GM12873 (cell line): ENCODE measurements at regions not wholly inside any gene's neighbourhood (a gene's known extent, or its start where the extent isn't known, plus 50 kb on each side); places are given as distances from the start of the nearest gene placed in this dataset.

Experiments
- TF ChIP-seq, protein P1 (sequence below): IDR thresholded peaks from 2 replicates; pipeline ENCODE4 v1.5.1; 2012; ENCODE audit warnings: low read depth, mild to moderate bottlenecking, moderate library complexity, low read length, control low read depth; ENCODE audit not compliant: insufficient read depth; ENCODE audit errors: missing control alignments

DNA sequence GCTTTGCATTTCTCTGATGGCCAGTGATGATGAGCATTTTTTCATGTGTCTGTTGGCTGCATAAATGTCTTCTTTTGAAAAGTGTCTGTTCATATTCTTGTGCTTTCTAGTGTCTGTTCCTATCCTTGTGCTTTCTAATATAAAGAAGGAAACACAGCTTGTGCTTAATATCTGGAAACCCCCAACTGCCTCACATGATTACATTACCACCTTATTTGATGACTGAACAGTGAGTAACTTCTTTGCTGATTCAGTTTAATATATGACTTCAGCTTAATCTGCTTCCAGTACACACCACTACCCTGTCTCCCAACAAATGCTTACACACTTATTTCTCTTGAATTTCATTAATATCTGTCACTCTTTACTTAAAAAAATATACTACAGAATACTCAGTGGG lies 835.1 kb downstream of the EDEM1 start:
- TF ChIP-seq, protein P1, sequence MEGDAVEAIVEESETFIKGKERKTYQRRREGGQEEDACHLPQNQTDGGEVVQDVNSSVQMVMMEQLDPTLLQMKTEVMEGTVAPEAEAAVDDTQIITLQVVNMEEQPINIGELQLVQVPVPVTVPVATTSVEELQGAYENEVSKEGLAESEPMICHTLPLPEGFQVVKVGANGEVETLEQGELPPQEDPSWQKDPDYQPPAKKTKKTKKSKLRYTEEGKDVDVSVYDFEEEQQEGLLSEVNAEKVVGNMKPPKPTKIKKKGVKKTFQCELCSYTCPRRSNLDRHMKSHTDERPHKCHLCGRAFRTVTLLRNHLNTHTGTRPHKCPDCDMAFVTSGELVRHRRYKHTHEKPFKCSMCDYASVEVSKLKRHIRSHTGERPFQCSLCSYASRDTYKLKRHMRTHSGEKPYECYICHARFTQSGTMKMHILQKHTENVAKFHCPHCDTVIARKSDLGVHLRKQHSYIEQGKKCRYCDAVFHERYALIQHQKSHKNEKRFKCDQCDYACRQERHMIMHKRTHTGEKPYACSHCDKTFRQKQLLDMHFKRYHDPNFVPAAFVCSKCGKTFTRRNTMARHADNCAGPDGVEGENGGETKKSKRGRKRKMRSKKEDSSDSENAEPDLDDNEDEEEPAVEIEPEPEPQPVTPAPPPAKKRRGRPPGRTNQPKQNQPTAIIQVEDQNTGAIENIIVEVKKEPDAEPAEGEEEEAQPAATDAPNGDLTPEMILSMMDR, result no peak

DNA sequence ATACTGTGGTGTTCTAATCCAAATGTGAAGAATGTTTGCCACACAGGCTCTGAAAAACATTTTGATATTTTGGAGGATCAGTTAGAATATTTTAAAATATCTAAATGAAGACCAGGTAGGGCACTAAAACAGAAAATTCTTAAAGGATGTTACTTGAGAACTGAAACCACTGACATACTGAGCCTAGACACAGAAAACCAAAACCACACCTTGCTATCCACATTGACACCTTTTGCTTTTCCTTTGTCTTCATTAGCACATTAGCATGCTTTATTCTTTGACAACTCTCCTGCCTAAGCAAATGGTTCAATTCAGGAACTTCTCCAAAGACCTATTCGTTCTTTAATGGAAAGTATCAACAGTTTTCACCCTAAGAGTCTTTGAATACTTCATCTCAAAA lies 835.9 kb upstream of the GRM7 start:
- TF ChIP-seq, protein P1, result no peak

- TF ChIP-seq, protein P1, result no peak
These were observed 825.3 kb upstream of the GRM7 start for GRCh38 chr3:6035626-6036025.

DNA sequence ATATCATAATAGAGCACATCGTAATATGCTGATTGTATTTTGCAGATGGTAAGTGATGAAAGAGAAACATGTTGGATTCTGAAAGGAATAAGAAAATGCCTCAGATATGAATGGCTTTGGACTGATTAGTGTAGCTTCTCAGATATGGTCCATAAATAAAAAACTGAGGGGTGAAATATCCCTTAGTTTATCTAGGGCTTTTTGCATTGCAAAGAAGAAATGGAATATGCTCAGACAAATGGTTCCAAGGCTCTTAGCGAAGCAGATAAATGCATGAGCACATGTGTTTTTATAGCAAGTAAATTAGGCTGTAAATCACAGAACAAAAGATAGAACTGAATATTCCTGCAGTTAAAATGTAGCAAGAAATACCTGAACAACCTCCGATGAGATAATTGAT lies 820.9 kb upstream of the GRM7 start:
- TF ChIP-seq, protein P1, result no peak

- TF ChIP-seq, protein P1, result no peak
These were observed 819.0 kb upstream of the GRM7 start for GRCh38 chr3:6041894-6042293.

DNA sequence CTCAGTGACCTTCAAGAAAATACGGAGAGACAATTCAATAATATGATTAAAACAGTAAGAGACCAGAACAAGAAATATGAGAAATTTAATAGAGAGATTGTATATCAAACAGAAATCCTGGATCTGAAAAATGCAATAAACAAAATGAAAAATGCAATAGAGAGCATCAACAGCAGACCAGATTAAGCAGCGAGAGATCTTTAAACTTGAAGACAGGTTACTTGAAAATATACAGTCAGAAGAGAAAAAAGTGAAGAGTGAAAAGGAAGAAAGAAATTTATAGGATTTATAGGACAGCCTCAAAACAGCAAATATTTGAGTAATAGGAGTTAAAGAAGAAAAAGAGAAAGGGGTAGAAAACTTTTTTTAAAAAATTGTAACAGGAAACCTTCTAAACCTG lies 813.9 kb upstream of the GRM7 start:
- TF ChIP-seq, protein P1, result no peak

DNA sequence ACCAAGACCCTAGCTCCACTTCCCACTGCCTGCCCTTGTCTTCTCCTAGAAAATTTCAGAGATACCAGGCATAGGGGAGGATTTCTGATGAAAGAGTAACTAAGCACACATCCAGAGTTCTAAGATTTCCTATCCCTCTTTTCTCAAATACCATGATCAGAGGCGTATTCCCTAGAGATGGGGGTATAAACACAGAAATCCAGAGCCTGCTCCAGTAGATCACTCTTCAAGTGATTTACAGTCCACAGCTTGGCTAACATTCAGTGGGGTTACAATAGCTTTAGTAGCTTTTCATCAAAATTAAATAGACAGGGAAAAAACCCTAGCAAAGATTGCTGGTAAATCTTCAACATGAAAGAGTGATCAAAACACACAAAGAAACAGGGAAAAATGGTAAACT lies 800.7 kb upstream of the GRM7 start:
- TF ChIP-seq, protein P1, result no peak
